Inflammatory macrophage treated with lipopolysaccharide for 1 hour (primary cell): ENCODE measurements at regions not wholly inside any gene's neighbourhood (a gene's known extent, or its start where the extent isn't known, plus 50 kb on each side); places are given as distances from the start of the nearest gene placed in this dataset.

Experiments used
- DNase-seq, 2 donors: peaks; one replicate each; pipeline ENCODE4 v3.0.0-alpha.2; 2020 to 2022

GRCh38 chr17:54745239-54745638 is 155.4 kb upstream of the TOM1L1 start:
- no peak for DNase-seq

GRCh38 chr17:54745862-54746261 is 154.8 kb upstream of the TOM1L1 start:
- DNase-seq: no peak

- DNase-seq: no peak
Measured at GRCh38 chr17:54749157-54749556, 151.5 kb upstream of the TOM1L1 start.

GRCh38 chr17:54754560-54754959 is 146.1 kb upstream of the TOM1L1 start:
- no peak for DNase-seq

- DNase-seq: no peak
Measured at GRCh38 chr17:54760836-54761235, 139.8 kb upstream of the TOM1L1 start.

- no peak for DNase-seq
Measured at GRCh38 chr17:54770836-54771235, 129.8 kb upstream of the TOM1L1 start.

- no peak for DNase-seq
Measured at GRCh38 chr17:54771409-54771915, 129.2 kb upstream of the TOM1L1 start.

- no peak for DNase-seq
Measured at GRCh38 chr17:54780238-54780637, 120.4 kb upstream of the TOM1L1 start.

- DNase-seq: no peak
Measured at GRCh38 chr17:54781389-54781788, 119.3 kb upstream of the TOM1L1 start.

GRCh38 chr17:54784305-54784704 is 116.3 kb upstream of the TOM1L1 start:
- DNase-seq: no peak

GRCh38 chr17:54785643-54786268 is 114.9 kb upstream of the TOM1L1 start:
- no peak for DNase-seq

GRCh38 chr17:54789101-54789880 is 111.4 kb upstream of the TOM1L1 start:
- DNase-seq: no peak

GRCh38 chr17:54793271-54793670 is 107.4 kb upstream of the TOM1L1 start:
- DNase-seq: no peak

- peak in 1 of 2 donors; percentile 7 for DNase-seq
Measured at GRCh38 chr17:54795046-54795445, 105.6 kb upstream of the TOM1L1 start.

- DNase-seq: no peak
Measured at GRCh38 chr17:54807331-54807730, 93.3 kb upstream of the TOM1L1 start.

- DNase-seq: no peak
Measured at GRCh38 chr17:54813896-54814295, 86.8 kb upstream of the TOM1L1 start.

- DNase-seq: no peak
Measured at GRCh38 chr17:54814371-54814770, 86.3 kb upstream of the TOM1L1 start.

- no peak for DNase-seq
Measured at GRCh38 chr17:54834086-54834485, 66.6 kb upstream of the TOM1L1 start.

- DNase-seq: no peak
Measured at GRCh38 chr17:54835015-54835414, 65.6 kb upstream of the TOM1L1 start.

GRCh38 chr17:54836723-54837462 is 63.8 kb upstream of the TOM1L1 start:
- DNase-seq: no peak

- DNase-seq: no peak
Measured at GRCh38 chr17:54838651-54839421, 61.8 kb upstream of the TOM1L1 start.

GRCh38 chr17:54839447-54839846 is 61.2 kb upstream of the TOM1L1 start:
- no peak for DNase-seq
